ENCODE measurements at regions not wholly inside any gene's neighbourhood (a gene's known extent, or its start where the extent isn't known, plus 50 kb on each side); places are given as distances from the start of the nearest gene placed in this dataset.
"Not testable (repeated sequence)": the region's sequence is repeated elsewhere in the genome, so short reads cannot be mapped to it uniquely, and the experiment has no call there.

DNA sequence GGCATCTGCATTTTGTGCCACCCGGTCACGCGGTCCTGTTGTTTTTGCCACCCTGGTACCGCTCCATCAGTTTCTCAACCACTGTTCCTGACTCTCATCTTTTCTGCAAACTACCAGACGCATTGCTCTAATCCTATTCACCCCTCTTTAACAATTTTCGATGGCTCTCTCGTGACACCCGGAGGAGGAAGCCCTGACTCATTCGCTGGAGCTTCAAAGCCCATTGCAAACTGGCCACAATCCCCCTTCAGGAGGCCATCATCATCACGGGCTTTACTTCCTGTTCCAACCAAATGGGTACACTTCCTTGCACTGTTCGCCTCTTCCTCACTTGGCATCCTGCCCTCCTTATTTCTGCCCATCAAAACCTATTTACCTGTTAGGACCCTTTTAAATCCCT, 155.3 kb downstream of the RGS9 start (continued):
- TF ChIP-seq GTF2F1 (IDR thresholded peaks at IDR 0.05; ENCODE audit: low read depth, low read length): no peak
- TF ChIP-seq, protein P1, sequence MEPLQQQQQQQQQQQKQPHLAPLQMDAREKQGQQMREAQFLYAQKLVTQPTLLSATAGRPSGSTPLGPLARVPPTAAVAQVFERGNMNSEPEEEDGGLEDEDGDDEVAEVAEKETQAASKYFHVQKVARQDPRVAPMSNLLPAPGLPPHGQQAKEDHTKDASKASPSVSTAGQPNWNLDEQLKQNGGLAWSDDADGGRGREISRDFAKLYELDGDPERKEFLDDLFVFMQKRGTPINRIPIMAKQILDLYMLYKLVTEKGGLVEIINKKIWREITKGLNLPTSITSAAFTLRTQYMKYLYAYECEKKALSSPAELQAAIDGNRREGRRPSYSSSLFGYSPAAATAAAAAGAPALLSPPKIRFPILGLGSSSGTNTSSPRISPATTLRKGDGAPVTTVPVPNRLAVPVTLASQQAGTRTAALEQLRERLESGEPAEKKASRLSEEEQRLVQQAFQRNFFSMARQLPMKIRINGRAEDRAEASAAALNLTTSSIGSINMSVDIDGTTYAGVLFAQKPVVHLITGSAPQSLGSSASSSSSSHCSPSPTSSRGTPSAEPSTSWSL (CRISPR knock-in tag; IDR thresholded peaks at IDR 0.05; ENCODE audit: borderline replicate concordance): no peak

DNA sequence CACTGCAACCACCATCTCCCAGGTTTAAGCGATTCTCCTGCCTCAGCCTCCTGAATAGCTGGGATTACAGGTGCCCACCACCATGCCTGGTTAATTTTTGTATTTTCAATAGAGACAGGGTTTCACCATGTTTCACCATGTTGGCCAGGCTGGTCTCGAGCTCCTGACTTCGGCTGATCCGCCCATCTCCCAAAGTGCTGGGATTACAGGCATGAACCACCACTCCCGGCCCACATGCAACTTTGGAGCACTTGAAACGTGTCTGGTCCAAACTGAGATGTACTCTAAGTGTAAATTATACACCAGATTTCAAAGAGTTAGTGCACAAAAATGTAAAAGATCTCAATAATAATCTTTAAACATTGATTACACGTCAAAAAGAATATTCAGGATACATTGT, 154.1 kb downstream of the RGS9 start:
- H3K4me1 ChIP-seq (replicated peaks in 1 of 2; ENCODE audit: control insufficient read depth in 2 of 2, insufficient read depth in 2 of 2, low read length in 2 of 2); FAIRE-seq; BruUV-seq (replicated peaks); H4K20me1 ChIP-seq (replicated peaks; ENCODE audit: control insufficient read depth, insufficient read depth, low read length); DNase-seq (ENCODE audit: extremely low read depth in 1 of 4, low spot score in 3 of 4); H3K27ac ChIP-seq (ENCODE audit: extremely low read depth, low read depth, low read length); POLR2A ChIA-PET; H3K36me3 ChIP-seq (ENCODE audit: control insufficient read depth, insufficient read depth, low read length); ATAC-seq; H3K9me1 ChIP-seq (ENCODE audit: control insufficient read depth, insufficient read depth, low read length); H3K9ac ChIP-seq (ENCODE audit: insufficient read depth in 1 of 2, low read depth in 2 of 2, low read length in 2 of 2); H2AFZ ChIP-seq (ENCODE audit: low read depth, low read length); H3K9me3 ChIP-seq (replicated peaks; ENCODE audit: control insufficient read depth, insufficient read depth, low read depth, low read length); in situ Hi-C loops (cut with MboI); H3K79me2 ChIP-seq (ENCODE audit: control insufficient read depth, insufficient read depth, low read length); H3K4me3 ChIP-seq; H3K4me2 ChIP-seq (ENCODE audit: insufficient read depth, low read length); intact Hi-C loops (cut with micrococcal nuclease): not testable (repeated sequence)
- WGBS (ENCODE audit: insufficient coverage, low coverage, missing lambda C conversion rate): 2% methylated on average over 7 of the region's 7 CpGs
- CTCF ChIA-PET (ENCODE audit: low intra/inter-chr PET ratio): interaction anchor here (0.6 kb wide), 1 partner anchor 269 kb away, joined by 3 read pairs; no protein-coding TSS in a partner anchor
- peaks cover 5 to 36% of the 10 kb centered on the region in 2 experiments; a peak in 2 of 5 replicates for H3K27me3 ChIP-seq (ENCODE audit: control insufficient read depth in 2 of 2, insufficient read depth in 2 of 2, low read length in 2 of 2)

DNA sequence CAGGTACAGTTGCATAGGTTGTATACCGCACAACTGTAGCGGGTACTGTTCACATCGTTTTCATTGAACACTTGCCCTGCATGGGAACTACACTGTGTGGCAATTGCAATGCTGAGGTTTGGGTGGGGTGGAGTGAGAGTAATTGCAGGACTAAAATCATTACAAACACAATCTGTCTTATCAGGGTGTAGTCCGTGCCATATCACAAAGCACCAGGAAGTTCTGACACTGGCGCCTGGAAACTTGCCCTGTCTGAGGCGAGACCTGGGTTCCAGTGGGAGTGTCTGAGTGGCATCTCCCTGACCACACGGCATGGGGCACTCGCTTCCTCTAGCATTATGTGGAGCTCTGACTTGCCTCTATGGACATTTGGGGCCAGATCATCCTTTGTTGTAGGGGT, 153.4 kb downstream of the RGS9 start:
- ChIA-PET CTCF (ENCODE audit: low intra/inter-chr PET ratio) (interaction anchor here (0.6 kb wide), 1 partner anchor 270 kb away, joined by 3 read pairs; no protein-coding TSS in a partner anchor), POLR2A (no interaction called here)
- H3K4me1 ChIP-seq (replicated peaks in 1 of 2; ENCODE audit: control insufficient read depth in 2 of 2, insufficient read depth in 2 of 2, low read length in 2 of 2): no peaks in the 10 kb centered on the region; a peak in 1 of 5 replicates
- 0 out of 2 replicates have a peak, but pooled peaks cover 5% of the 10 kb centered on the region for H4K20me1 ChIP-seq (replicated peaks; ENCODE audit: control insufficient read depth, insufficient read depth, low read length)
- no peak for ATAC-seq
- BruUV-seq (replicated peaks): no TSS peak
- no peaks in the 10 kb centered on the region for H3K9me3 ChIP-seq (replicated peaks; ENCODE audit: control insufficient read depth, insufficient read depth, low read depth, low read length)
- peaks cover 5 to 36% of the 10 kb centered on the region in 2 experiments; a peak in 2 of 5 replicates for H3K27me3 ChIP-seq (ENCODE audit: control insufficient read depth in 2 of 2, insufficient read depth in 2 of 2, low read length in 2 of 2)
- no peak overlapping the region for H3K4me3 ChIP-seq
- intact Hi-C loops (cut with micrococcal nuclease) (no loop called here), in situ Hi-C loops (cut with MboI) (no loop called here)
- WGBS (ENCODE audit: insufficient coverage, low coverage, missing lambda C conversion rate): 1% methylated on average over 8 of the region's 8 CpGs
- no peak overlapping the region for H2AFZ ChIP-seq (ENCODE audit: low read depth, low read length)
- no peaks in the 10 kb centered on the region for H3K79me2 ChIP-seq (ENCODE audit: control insufficient read depth, insufficient read depth, low read length)
- DNase-seq (ENCODE audit: extremely low read depth in 1 of 4, low spot score in 3 of 4): no peak
- H3K9ac ChIP-seq (ENCODE audit: insufficient read depth in 1 of 2, low read depth in 2 of 2, low read length in 2 of 2): no peak overlapping the region
- H3K36me3 ChIP-seq (ENCODE audit: control insufficient read depth, insufficient read depth, low read length): no peaks in the 10 kb centered on the region
- no peaks in the 10 kb centered on the region for H3K9me1 ChIP-seq (ENCODE audit: control insufficient read depth, insufficient read depth, low read length)
- H3K4me2 ChIP-seq (ENCODE audit: insufficient read depth, low read length): no peak overlapping the region
- TF ChIP-seq ZNF175 (CRISPR knock-in tag; IDR thresholded peaks at IDR 0.05; ENCODE audit: low read depth) (no peak), GTF2E2 (tag; IDR thresholded peaks at IDR 0.05) (no peak), JUND (IDR thresholded peaks at IDR 0.05; ENCODE audit: borderline replicate concordance, low read depth, low read length) (no peak), JUND (tag; IDR thresholded peaks at IDR 0.05; ENCODE audit: borderline replicate concordance, low read depth, low read length) (no peak), DNMT1 (IDR thresholded peaks at IDR 0.05) (no peak), KLF13 (tag; IDR thresholded peaks at IDR 0.05; ENCODE audit: borderline replicate concordance, low read depth) (no peak), MEF2D (tag; conservative IDR thresholded peaks at IDR 0.05; ENCODE audit: low read depth) (no peak), ZNF134 (CRISPR knock-in tag; conservative IDR thresholded peaks at IDR 0.05) (no peak), ZNF133 (CRISPR knock-in tag; IDR thresholded peaks at IDR 0.05) (no peak), ZEB2 (IDR thresholded peaks at IDR 0.05) (no peak), HDAC8 (tag; IDR thresholded peaks at IDR 0.05) (no peak), RBM34 (IDR thresholded peaks at IDR 0.05; ENCODE audit: borderline replicate concordance, insufficient read depth, low read length) (no peak), CREM (IDR thresholded peaks at IDR 0.05; ENCODE audit: low read depth) (no peak), SMARCA5 (IDR thresholded peaks at IDR 0.05) (no peak)
- H3K27ac ChIP-seq (ENCODE audit: extremely low read depth, low read depth, low read length): no peak overlapping the region
- FAIRE-seq: no peak
